A673 (cell line): ENCODE measurements at regions not wholly inside any gene's neighbourhood (a gene's known extent, or its start where the extent isn't known, plus 50 kb on each side); places are given as distances from the start of the nearest gene placed in this dataset.
"Not testable (repeated sequence)": the region's sequence is repeated elsewhere in the genome, so short reads cannot be mapped to it uniquely, and the experiment has no call there.

Experiments
- BruUV-seq: library from RNA; stranded (reverse); fragments of 400-500 nt; replicated peaks from 2 replicates; lab custom pipeline; 2021; lab: Mats Ljungman, UMichigan
- CTCF ChIA-PET: fragments of 300-600 bp; sonication (Branson Sonifier 250); formaldehyde crosslinking; loops from one replicate; lab custom pipeline; 2022; ENCODE audit warnings: antibody characterized with exemption; lab: Charles Lee
- POLR2A ChIA-PET: fragments of 300-600 bp; sonication (Branson Sonifier 250); formaldehyde crosslinking; loops from one replicate; lab custom pipeline; 2022; ENCODE audit warnings: antibody characterized with exemption; ENCODE audit not compliant: low non-redundant PET; lab: Charles Lee
- DNase-seq: peaks from one replicate; pipeline ENCODE4 v3.0.0-alpha.2; 2015; ENCODE audit warnings: low spot score
- H3K27ac ChIP-seq: fragments of 200-600 bp; sonication (generic); 2 replicates; pipeline ENCODE4 v1.5.1; 2016; ENCODE audit warnings: mixed run types, low read depth, mild to moderate bottlenecking, mixed read lengths, antibody characterized with exemption, low read length; ENCODE audit not compliant: poor library complexity, severe bottlenecking
- H3K27me3 ChIP-seq: fragments of 200-600 bp; sonication (generic); replicated peaks from 2 replicates; pipeline ENCODE4 v1.6.1; 2017; ENCODE audit warnings: mixed run types, low read depth, mild to moderate bottlenecking, mixed read lengths, antibody characterized with exemption, low read length; ENCODE audit not compliant: insufficient read depth, poor library complexity
- H3K36me3 ChIP-seq: fragments of 200-600 bp; sonication (generic); 2 replicates; pipeline ENCODE4 v1.6.1; 2016; ENCODE audit warnings: mixed run types, mild to moderate bottlenecking, mixed read lengths, antibody characterized with exemption, low read length; ENCODE audit not compliant: insufficient read depth, poor library complexity, severe bottlenecking
- H3K4me1 ChIP-seq: fragments of 200-600 bp; sonication (generic); 2 replicates; pipeline ENCODE4 v1.6.1; 2017; ENCODE audit warnings: mixed run types, mild to moderate bottlenecking, mixed read lengths, antibody characterized with exemption, low read length; ENCODE audit not compliant: insufficient read depth, poor library complexity, severe bottlenecking
- H3K4me3 ChIP-seq: fragments of 200-600 bp; sonication (generic); 2 replicates; pipeline ENCODE4 v1.5.1; 2016; ENCODE audit warnings: low read depth, mixed run types, mild to moderate bottlenecking, mixed read lengths, low read length; ENCODE audit not compliant: poor library complexity, severe bottlenecking
- H3K9me3 ChIP-seq: fragments of 200-600 bp; sonication (generic); 2 replicates; pipeline ENCODE4 v1.6.1; 2016; ENCODE audit warnings: mixed run types, low read depth, mild to moderate bottlenecking, mixed read lengths, antibody characterized with exemption, low read length; ENCODE audit not compliant: poor library complexity, severe bottlenecking
- CTCF ChIP-seq: fragments of 300-800, 200-600 bp; sonication (generic); conservative IDR thresholded peaks from 2 replicates; pipeline ENCODE4 v1.5.1; 2017; ENCODE audit warnings: low read depth, mild to moderate bottlenecking, antibody characterized with exemption, low read length, moderate library complexity, mixed read lengths
- EZH2 ChIP-seq: fragments of 200-600 bp; sonication (generic); IDR thresholded peaks from 2 replicates; pipeline ENCODE4 v1.6.1; 2017; ENCODE audit warnings: borderline replicate concordance, low read depth, mild to moderate bottlenecking, mixed read lengths, antibody characterized with exemption, low read length; ENCODE audit not compliant: poor library complexity, severe bottlenecking
- intact Hi-C: fragments of 100-400 bp; cut with micrococcal nuclease; formaldehyde crosslinking; loops from one replicate; pipeline ENCODE4 v1.10.0; 2022; ENCODE audit not compliant: unreplicated experiment

GRCh38 chr2:242088471-242089212, 219.1 kb downstream of the RTP5 start:
- ChIA-PET POLR2A (no interaction called here), CTCF (no interaction called here)
- BruUV-seq: no TSS peak
- Histone ChIP-seq H3K9me3 (no peaks in the 10 kb centered on the region), H3K4me1 (no peaks in the 10 kb centered on the region), H3K27me3 (peaks cover 9% of the 10 kb centered on the region), H3K4me3 (peak overlapping the region; percentile 59), H3K27ac (no peak overlapping the region), H3K36me3 (no peaks in the 10 kb centered on the region)
- TF ChIP-seq EZH2 (no peak), CTCF (no peak)
- peak; percentile 89 for DNase-seq
- intact Hi-C loops: no loop called here

- H3K9me3 ChIP-seq, intact Hi-C loops, H3K27ac ChIP-seq, POLR2A ChIA-PET, DNase-seq, H3K27me3 ChIP-seq, H3K36me3 ChIP-seq, H3K4me1 ChIP-seq, BruUV-seq, CTCF ChIA-PET: not testable (repeated sequence)
- H3K4me3 ChIP-seq: peak overlapping the region; percentile 59
Observed at GRCh38 chr2:242089213-242089549, 219.7 kb downstream of the RTP5 start.

GRCh38 chr2:242097278-242097677, 227.7 kb downstream of the RTP5 start:
- H3K27ac ChIP-seq, BruUV-seq, H3K4me1 ChIP-seq, H3K36me3 ChIP-seq, CTCF ChIA-PET, intact Hi-C loops, H3K4me3 ChIP-seq, H3K9me3 ChIP-seq, H3K27me3 ChIP-seq, DNase-seq, POLR2A ChIA-PET: not testable (repeated sequence)

- no peak for TF ChIP-seq CTCF
- TF ChIP-seq EZH2: no peak
- Histone ChIP-seq H3K27me3 (no peaks in the 10 kb centered on the region), H3K9me3 (no peaks in the 10 kb centered on the region), H3K4me1 (no peaks in the 10 kb centered on the region), H3K27ac (no peak overlapping the region), H3K36me3 (no peaks in the 10 kb centered on the region), H3K4me3 (no peak overlapping the region)
- no peak for DNase-seq
- intact Hi-C loops: no loop called here
- no TSS peak for BruUV-seq
- ChIA-PET POLR2A (no interaction called here), CTCF (no interaction called here)
Observed at GRCh38 chr2:242098034-242098433, 228.5 kb downstream of the RTP5 start.
